Left hindlimb (tissue), 1 donor: ENCODE measurements at regions not wholly inside any gene's neighbourhood (a gene's known extent, or its start where the extent isn't known, plus 50 kb on each side); places are given as distances from the start of the nearest gene placed in this dataset.
"Not testable (repeated sequence)": the region's sequence is repeated elsewhere in the genome, so short reads cannot be mapped to it uniquely, and the experiment has no call there.

ENCODE experiments used
- DNase-seq: peaks from one replicate; pipeline ENCODE4 v3.0.0-alpha.2; 2018

GRCh38 chr5:12204761-12205160 lies 300.5 kb upstream of the CTNND2 start:
- DNase-seq: no peak

DNA sequence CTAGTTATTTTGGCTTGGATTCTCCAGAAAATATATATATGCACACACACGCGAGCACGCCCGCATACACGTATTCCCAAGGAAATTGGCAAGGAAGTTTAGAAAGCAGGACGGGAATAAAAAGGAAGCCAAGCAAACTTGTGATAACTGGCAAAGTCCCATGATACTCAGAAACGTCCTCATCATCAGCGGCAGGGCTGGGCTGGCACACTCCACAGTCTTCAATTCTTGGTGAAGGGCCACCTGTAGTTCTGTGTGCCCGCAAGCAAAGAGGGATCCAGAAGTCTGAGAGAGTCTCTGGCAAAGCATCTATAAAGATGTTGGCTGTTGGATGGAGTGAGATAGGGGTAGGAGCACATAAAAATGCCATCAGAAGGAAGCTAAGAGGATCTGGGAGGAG lies 289.3 kb upstream of the CTNND2 start:
- DNase-seq: no peak

GRCh38 chr5:12183003-12183402 lies 278.8 kb upstream of the CTNND2 start:
- DNase-seq: no peak

- DNase-seq: no peak
Measured at GRCh38 chr5:12177851-12178250, 273.6 kb upstream of the CTNND2 start.

GRCh38 chr5:12177225-12177624 lies 273.0 kb upstream of the CTNND2 start:
- DNase-seq: no peak

DNA sequence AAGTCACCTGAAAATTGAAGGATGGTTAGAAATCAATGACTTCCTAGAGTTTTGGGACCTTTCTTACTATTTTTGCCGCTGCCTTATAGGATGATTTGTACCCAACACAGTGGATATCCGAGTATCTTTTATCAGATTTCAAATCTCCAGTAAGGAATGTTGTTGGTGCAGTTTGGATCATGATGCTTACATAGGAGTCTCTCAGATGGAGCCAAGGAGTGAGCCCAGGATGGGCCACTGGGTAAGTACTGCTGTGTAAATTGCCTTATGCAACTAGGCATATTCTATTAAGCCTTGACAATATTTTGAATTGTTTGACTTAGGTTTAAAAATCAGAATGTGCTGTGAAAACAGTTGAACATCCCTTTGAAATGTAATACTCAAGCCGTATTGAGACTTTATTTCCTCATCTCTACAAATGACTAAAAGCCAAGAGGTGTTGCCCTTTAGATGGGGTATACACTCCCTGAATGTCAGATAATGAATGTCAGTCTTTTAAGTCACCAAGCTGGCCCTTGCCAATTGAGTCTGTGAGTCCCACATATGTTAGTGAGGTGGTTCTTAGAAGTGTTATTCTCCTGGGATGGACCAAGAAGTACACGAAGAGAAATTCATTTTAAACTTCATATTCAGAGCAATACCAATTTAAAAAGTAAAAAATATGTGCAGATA lies 271.8 kb upstream of the CTNND2 start:
- DNase-seq: no peak

DNA sequence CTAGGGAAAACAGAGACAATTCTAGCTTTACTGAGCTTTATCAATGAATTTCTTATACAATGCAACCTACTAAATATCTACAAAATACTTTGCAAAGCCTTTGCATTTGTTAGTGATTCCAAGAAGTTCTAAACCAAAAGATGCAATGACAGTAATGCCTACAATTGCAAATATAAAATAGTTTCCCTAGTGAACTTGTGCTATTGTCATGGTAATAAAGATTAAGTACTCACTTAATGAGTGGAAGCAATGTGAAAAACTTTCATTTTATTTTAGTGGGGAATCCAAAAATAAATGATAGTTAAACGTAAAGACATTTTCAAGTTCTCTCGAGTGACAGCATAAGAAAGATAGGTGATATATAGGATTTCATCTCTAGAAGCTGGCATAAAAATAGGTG lies 270.5 kb upstream of the CTNND2 start:
- no peak for DNase-seq

- no peak for DNase-seq
Measured at GRCh38 chr5:12169536-12169935, 265.3 kb upstream of the CTNND2 start.

- no peak for DNase-seq
Measured at GRCh38 chr5:12162863-12163262, 258.6 kb upstream of the CTNND2 start.

DNA sequence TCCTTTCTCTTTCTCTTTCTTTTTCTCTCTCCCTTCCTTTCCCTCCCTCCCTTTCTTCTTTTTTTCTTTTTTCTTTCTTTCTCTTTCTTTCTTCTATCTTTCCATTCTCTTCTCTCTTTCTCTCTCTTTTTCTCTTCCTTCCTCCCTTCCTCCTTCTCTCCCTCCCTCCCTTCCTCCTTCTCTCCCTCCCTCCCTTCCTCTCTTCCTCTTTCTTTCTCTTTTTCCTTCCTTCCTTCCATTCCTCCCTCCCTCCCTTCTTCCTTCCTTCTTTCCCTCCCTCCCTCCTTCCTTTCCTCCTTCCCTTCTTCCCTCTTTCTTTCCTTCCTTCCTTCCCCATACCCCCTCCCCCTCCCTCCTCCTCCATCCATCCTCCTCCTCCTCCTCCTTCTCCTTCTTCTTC lies 243.3 kb upstream of the CTNND2 start:
- DNase-seq: no peak

DNA sequence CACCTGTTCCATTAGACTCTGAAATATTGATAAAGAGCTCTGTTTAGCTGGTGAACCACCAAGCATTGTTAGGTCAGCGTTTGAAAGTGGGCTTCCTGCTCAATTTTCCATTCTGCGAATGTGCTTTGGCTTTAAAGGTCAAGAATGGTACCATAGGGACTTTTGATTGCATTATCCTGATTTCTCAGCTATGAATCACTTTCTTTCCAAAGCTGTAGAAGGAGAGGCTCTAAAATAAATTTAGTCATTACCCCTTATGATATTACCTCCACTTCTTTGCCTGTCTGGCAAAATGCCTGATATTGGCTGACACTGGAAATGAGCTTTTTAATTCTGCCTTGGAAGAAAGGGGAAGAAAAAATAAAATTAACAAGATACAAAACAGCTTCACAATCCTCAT lies 237.2 kb upstream of the CTNND2 start:
- DNase-seq: no peak

GRCh38 chr5:12133520-12133919 lies 229.3 kb upstream of the CTNND2 start:
- no peak for DNase-seq

- DNase-seq: not testable (repeated sequence)
Measured at GRCh38 chr5:12131020-12131419, 226.8 kb upstream of the CTNND2 start.

DNA sequence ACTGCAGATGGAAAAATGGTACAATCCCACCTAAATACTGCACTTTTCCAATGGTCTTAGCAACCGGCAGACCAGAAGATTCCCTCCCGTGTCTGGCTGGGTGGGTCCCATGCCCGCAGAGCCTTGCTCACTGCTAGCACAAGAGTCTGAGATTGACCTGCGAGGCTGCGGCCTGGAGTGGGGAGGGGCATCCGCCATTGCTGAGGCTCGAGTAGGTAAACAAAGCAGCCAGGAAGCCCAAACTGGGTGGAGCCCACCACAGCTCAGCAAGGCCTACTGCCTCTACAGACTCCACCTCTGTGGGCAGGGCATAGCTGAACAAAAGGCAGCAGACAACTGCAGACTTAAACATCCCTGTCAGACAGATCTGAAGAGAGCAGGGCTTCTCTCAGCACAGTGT lies 221.6 kb upstream of the CTNND2 start:
- no peak for DNase-seq

- no peak for DNase-seq
Measured at GRCh38 chr5:12119657-12120056, 215.4 kb upstream of the CTNND2 start.

DNA sequence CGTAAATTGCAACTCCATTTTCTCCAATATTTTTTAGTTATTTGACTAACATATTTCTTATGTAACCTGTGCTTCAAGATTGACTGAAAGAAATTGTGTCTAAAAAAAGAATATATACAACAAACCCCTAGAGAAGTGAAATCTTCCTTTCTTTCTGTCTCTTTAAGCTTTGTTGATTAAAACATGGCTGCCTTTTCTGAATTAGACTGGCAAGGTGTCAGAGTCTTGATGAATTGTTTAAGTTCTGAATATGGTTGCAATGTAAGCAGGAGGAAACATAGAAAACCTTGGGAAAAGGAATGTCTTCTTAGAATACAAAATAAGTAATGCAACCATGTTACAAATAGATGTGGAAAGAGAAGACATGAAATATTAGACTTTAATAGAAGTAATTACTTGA lies 209.8 kb upstream of the CTNND2 start:
- DNase-seq: no peak

DNA sequence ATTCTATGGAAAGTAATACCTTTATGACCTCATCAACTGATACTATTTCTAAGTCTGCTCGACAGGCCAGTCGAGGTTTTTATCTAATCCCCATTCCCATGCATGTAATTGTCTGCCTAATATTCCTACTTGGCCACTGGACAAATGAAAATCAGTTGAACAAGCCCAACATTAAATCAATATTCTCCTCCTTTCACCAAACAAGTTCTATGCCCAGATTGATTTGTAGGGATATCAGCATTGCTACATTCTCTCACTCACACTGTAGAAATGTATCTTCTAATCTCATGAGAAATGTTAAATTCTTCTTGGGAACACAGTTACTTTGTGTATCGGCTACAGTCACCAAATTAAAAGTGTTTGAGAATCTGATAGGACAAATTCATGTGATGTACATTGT lies 208.8 kb upstream of the CTNND2 start:
- no peak for DNase-seq

- no peak for DNase-seq
Measured at GRCh38 chr5:12111261-12111660, 207.0 kb upstream of the CTNND2 start.

GRCh38 chr5:12110629-12111028 lies 206.4 kb upstream of the CTNND2 start:
- no peak for DNase-seq

- no peak for DNase-seq
Measured at GRCh38 chr5:12109075-12109688, 204.9 kb upstream of the CTNND2 start.

GRCh38 chr5:12102151-12102550 lies 197.9 kb upstream of the CTNND2 start:
- no peak for DNase-seq

- DNase-seq: no peak
Measured at GRCh38 chr5:12100542-12100941, 196.3 kb upstream of the CTNND2 start.

DNA sequence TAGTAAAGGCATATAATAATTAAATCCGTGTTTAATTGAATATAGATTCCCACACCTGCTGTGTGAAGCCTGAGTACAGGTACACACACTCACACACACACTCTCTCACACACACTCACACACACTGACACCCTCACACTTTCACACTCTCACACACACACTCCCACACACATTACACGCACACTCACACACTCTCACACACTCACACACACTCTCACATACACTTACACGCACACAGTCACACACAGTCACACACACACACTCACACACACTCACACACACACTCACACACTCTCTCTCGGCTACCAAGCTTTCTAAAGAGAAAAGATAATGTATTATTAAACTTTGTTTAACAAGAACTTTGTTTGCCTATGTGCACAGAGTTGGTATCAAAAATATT lies 195.1 kb upstream of the CTNND2 start:
- DNase-seq: no peak

DNA sequence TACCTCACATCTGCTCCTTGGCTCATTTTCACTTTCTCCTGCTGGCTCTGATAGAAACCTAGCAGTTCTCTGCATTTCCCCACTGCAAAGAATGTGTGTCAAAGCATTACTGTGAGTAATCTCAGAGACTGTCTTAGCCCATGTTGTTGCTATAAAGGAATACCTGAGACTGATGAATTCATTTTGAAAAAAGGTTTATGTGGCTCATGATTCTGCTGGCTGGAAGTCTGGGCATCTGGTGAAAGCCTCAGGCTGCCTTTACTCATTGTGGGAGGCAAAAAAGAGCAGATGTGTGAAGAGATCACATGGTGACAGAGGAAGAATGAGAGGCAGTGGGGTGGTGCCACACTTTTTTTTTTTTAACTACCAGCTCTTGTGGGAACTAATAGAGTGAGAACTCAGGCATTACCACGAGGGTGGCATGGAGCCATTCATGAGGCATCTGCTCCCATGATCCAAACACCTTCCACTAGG lies 191.6 kb upstream of the CTNND2 start:
- no peak for DNase-seq

DNA sequence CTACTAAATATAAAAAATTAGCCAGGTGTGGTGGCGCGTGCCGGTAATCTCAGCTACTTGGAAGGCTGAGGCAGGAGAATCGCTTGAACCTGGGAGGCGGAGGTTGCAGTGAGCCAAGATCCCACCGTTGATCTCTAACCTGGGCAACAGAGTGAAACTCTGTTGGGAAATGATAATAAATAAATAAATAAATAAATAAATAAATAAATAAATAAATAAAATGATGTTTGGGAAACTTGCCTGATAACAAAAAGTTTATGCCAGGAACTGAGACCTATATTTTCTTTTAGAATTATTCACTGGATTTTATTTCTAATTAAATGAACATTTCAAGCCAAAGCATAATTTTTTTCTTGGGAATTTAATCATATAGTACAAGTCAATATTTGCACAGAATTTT lies 189.3 kb upstream of the CTNND2 start:
- DNase-seq: no peak
